Right atrium auricular region (tissue), 2 donors: ENCODE measurements at regions not wholly inside any gene's neighbourhood (a gene's known extent, or its start where the extent isn't known, plus 50 kb on each side); places are given as distances from the start of the nearest gene placed in this dataset.

Experiments
- DNase-seq: peaks from one replicate; pipeline ENCODE4 v3.0.0-alpha.2; 2019; ENCODE audit warnings: low spot score
- H3K27ac ChIP-seq, 2 donors: fragments of 200-600 bp; sonication (generic); 1 replicate in 1 of 2; 2 replicates in 1 of 2; pipeline ENCODE4 v1.5.1; 2016 to 2019
- H3K27me3 ChIP-seq, 2 donors: fragments of 200-600 bp; sonication (generic); one replicate each; pipeline versions ENCODE4 v1.5.1 to v1.6.0; 2017 to 2019
- H3K36me3 ChIP-seq: fragments of 200-600 bp; sonication (generic); one replicate; pipeline ENCODE4 v1.5.1; 2016
- H3K4me1 ChIP-seq, 2 donors: fragments of 200-600 bp; sonication (generic); one replicate each; pipeline versions ENCODE4 v1.5.1 to v1.6.0; 2017 to 2019
- H3K4me3 ChIP-seq, 2 donors: fragments of 200-600 bp; sonication (generic); 1 replicate in 1 of 2; 2 replicates in 1 of 2; pipeline ENCODE4 v1.5.1; 2017 to 2019; ENCODE audit warnings: mild to moderate bottlenecking in 1 of 2, moderate library complexity in 1 of 2
- H3K9me3 ChIP-seq, 2 donors: fragments of 200-600 bp; sonication (generic); one replicate each; pipeline ENCODE4 v1.5.1; 2019
- CTCF ChIP-seq, 2 donors: fragments of 200-600 bp; sonication (generic); IDR thresholded peaks; one replicate each; pipeline ENCODE4 v1.5.1; 2019; ENCODE audit warnings: antibody characterized with exemption in 2 of 2

GRCh38 chr20:4504814-4505213 lies 181.4 kb upstream of the PRNP start:
- no peak for TF ChIP-seq CTCF (IDR thresholded peaks at IDR 0.05)
- no peaks in the 10 kb centered on the region for H3K27me3 ChIP-seq
- no peak overlapping the region for H3K27ac ChIP-seq
- H3K4me1 ChIP-seq = no peaks in the 10 kb centered on the region
- H3K4me3 ChIP-seq = no peak overlapping the region
- H3K9me3 ChIP-seq = peaks cover 5 to 8% of the 10 kb centered on the region in 2 donors
- H3K36me3 ChIP-seq = no peaks in the 10 kb centered on the region
- no peak for DNase-seq

- no peaks in the 10 kb centered on the region for H3K27me3 ChIP-seq
Observed at GRCh38 chr20:4502756-4503155, 183.5 kb upstream of the PRNP start.

GRCh38 chr20:4493386-4493785 lies 192.9 kb upstream of the PRNP start:
- H3K27ac ChIP-seq = no peak overlapping the region
- DNase-seq = no peak
- no peaks in the 10 kb centered on the region for H3K27me3 ChIP-seq
- no peaks in the 10 kb centered on the region for H3K4me1 ChIP-seq
- no peaks in the 10 kb centered on the region for H3K36me3 ChIP-seq
- no peak overlapping the region for H3K4me3 ChIP-seq
- TF ChIP-seq CTCF (IDR thresholded peaks at IDR 0.05) = no peak
- H3K9me3 ChIP-seq = no peaks in the 10 kb centered on the region

More at GRCh38 chr20:4502756-4503155, 183.5 kb upstream of the PRNP start:
- no peak for TF ChIP-seq CTCF (IDR thresholded peaks at IDR 0.05)
- Histone ChIP-seq H3K4me1 (no peaks in the 10 kb centered on the region), H3K4me3 (no peak overlapping the region), H3K27ac (no peak overlapping the region), H3K9me3 (peaks cover 4 to 5% of the 10 kb centered on the region in 2 donors), H3K36me3 (no peaks in the 10 kb centered on the region)
- DNase-seq = no peak

GRCh38 chr20:4491643-4492042 lies 194.6 kb upstream of the PRNP start:
- no peak for DNase-seq
- Histone ChIP-seq H3K27me3 (no peaks in the 10 kb centered on the region), H3K27ac (no peak overlapping the region), H3K4me3 (no peak overlapping the region), H3K9me3 (no peaks in the 10 kb centered on the region), H3K4me1 (no peaks in the 10 kb centered on the region), H3K36me3 (no peaks in the 10 kb centered on the region)
- no peak for TF ChIP-seq CTCF (IDR thresholded peaks at IDR 0.05)

- no peak for DNase-seq
Observed at GRCh38 chr20:4490606-4491280, 195.5 kb upstream of the PRNP start.

More at GRCh38 chr20:4490606-4491280, 195.5 kb upstream of the PRNP start:
- Histone ChIP-seq H3K4me3 (no peak overlapping the region), H3K4me1 (no peaks in the 10 kb centered on the region), H3K27ac (no peak overlapping the region), H3K27me3 (no peaks in the 10 kb centered on the region), H3K9me3 (no peaks in the 10 kb centered on the region), H3K36me3 (no peaks in the 10 kb centered on the region)
- TF ChIP-seq CTCF (IDR thresholded peaks at IDR 0.05) = no peak
